ENCODE measurements at regions not wholly inside any gene's neighbourhood (a gene's known extent, or its start where the extent isn't known, plus 50 kb on each side); places are given as distances from the start of the nearest gene placed in this dataset.

DNA sequence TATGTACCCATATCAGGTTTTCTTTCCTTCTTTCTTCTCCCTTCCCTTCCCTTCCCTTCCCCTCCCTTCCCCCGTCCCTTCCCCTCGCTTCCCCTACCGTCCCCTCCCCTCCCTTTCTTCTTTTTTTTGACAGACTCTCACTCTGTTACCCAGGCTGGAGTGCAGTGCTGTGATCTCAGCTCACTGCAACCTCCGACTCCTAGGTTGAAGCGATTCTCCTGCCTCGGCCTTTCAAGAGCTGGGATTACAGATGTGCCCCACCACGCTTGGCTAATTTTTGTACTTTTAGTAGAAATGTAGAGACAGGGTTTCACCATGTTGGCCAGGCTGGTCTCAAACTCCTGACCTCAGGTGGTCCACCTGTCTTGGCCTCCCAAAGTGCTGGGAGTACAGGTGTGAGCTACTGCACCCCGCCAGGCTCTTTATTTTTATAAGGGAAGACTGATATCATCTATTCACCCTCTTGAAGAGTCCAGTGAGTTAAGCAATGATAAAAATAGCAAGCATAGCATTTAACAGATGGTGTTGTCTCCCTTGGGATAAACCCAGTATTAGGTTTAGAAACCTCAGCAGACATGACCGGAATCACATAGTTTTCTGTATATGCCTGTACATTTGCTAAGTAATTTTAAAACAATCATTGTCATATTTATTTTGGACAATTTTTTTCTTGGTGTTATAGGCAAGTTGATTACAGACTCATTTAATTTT, 888.4 kb downstream of the TRIB2 start:
- DNase-seq (ENCODE audit: extremely low spot score), result no peak
- H3K27ac ChIP-seq (replicated peaks in 1 of 4), result no peak overlapping the region
- no peak overlapping the region for H3K4me3 ChIP-seq
- no peaks in the 10 kb centered on the region for H3K4me1 ChIP-seq
- WGBS, result 77% methylated on average over 9 of the region's 9 CpGs
- H3K27me3 ChIP-seq, result no peaks in the 10 kb centered on the region
- intact Hi-C loops (cut with DNase I), result no loop called here
- H3K36me3 ChIP-seq, result no peaks in the 10 kb centered on the region
- H3K9me3 ChIP-seq, result no peaks in the 10 kb centered on the region
- TF ChIP-seq POLR2AphosphoS5 (IDR thresholded peaks at IDR 0.05) (no peak), POLR2A (IDR thresholded peaks at IDR 0.05; ENCODE audit: low read depth) (no peak), EP300 (IDR thresholded peaks at IDR 0.05) (no peak)
- TF ChIP-seq, protein P1, sequence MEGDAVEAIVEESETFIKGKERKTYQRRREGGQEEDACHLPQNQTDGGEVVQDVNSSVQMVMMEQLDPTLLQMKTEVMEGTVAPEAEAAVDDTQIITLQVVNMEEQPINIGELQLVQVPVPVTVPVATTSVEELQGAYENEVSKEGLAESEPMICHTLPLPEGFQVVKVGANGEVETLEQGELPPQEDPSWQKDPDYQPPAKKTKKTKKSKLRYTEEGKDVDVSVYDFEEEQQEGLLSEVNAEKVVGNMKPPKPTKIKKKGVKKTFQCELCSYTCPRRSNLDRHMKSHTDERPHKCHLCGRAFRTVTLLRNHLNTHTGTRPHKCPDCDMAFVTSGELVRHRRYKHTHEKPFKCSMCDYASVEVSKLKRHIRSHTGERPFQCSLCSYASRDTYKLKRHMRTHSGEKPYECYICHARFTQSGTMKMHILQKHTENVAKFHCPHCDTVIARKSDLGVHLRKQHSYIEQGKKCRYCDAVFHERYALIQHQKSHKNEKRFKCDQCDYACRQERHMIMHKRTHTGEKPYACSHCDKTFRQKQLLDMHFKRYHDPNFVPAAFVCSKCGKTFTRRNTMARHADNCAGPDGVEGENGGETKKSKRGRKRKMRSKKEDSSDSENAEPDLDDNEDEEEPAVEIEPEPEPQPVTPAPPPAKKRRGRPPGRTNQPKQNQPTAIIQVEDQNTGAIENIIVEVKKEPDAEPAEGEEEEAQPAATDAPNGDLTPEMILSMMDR (IDR thresholded peaks at IDR 0.05), result no peak

DNA sequence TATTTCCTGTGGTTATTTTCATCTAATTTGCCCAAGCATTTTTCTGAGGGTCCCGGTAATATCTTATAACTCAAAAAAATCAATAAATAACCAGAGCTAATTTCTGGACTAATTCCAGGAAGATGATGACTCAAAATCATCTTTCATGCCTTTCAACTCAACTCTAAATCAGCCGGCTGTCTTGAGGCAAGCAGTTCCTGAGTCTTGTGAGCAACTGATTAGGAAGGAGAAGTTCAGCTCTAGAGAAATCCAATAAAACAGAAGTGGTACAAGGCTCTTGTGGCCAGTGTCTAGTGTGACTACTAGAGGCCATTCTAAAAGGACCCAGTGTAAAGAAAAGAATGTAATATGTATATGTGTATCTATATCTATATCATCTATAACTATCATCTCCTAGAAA, 890.4 kb downstream of the TRIB2 start:
- no peak overlapping the region for H3K4me3 ChIP-seq
- 62% methylated on average over 2 of the region's 2 CpGs for whole genome bisulfite sequencing
- no peaks in the 10 kb centered on the region for H3K27me3 ChIP-seq
- H3K27ac ChIP-seq (replicated peaks in 1 of 4), result no peak overlapping the region
- intact Hi-C loops (cut with DNase I), result no loop called here
- H3K36me3 ChIP-seq, result no peaks in the 10 kb centered on the region
- H3K4me1 ChIP-seq, result no peaks in the 10 kb centered on the region
- H3K9me3 ChIP-seq, result no peaks in the 10 kb centered on the region
- DNase-seq (ENCODE audit: extremely low spot score), result no peak
- TF ChIP-seq POLR2A (IDR thresholded peaks at IDR 0.05; ENCODE audit: low read depth), result no peak
- TF ChIP-seq POLR2AphosphoS5 (IDR thresholded peaks at IDR 0.05), result no peak
- TF ChIP-seq, protein P1 (IDR thresholded peaks at IDR 0.05), result no peak
- TF ChIP-seq EP300 (IDR thresholded peaks at IDR 0.05), result no peak

DNA sequence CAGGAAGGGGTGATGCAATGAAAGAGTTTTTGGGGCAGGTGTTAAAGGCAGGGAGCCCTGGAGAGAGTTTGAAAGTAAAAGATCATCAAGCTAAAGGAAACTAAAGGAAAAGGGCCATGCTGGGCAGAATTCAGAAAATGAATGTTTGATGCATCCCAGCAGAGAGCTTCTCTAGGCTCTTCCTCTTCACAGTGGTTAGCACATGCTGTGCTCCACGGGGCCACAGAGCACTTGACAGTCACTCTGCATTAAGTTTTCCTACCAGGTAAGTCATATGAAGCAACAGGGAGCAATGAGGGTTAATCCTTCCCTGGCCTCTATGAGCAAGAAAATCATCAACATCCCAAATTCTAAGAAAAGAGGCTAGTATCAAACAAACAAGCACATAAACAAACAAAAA, 895.2 kb downstream of the TRIB2 start:
- 14% methylated on average over 1 of the region's 1 CpG for WGBS
- Histone ChIP-seq H3K36me3 (no peaks in the 10 kb centered on the region), H3K4me3 (no peak overlapping the region), H3K27ac (replicated peaks in 1 of 4) (no peak overlapping the region), H3K27me3 (no peaks in the 10 kb centered on the region), H3K4me1 (no peaks in the 10 kb centered on the region), H3K9me3 (peaks cover 0 to 12% (median 3%) of the 10 kb centered on the region in 4 donors)
- intact Hi-C loops (cut with DNase I), result no loop called here
- DNase-seq (ENCODE audit: extremely low spot score), result no peak
- TF ChIP-seq POLR2A (IDR thresholded peaks at IDR 0.05; ENCODE audit: low read depth) (no peak), EP300 (IDR thresholded peaks at IDR 0.05) (no peak), POLR2AphosphoS5 (IDR thresholded peaks at IDR 0.05) (no peak)
- TF ChIP-seq, protein P1 (IDR thresholded peaks at IDR 0.05), result no peak

DNA sequence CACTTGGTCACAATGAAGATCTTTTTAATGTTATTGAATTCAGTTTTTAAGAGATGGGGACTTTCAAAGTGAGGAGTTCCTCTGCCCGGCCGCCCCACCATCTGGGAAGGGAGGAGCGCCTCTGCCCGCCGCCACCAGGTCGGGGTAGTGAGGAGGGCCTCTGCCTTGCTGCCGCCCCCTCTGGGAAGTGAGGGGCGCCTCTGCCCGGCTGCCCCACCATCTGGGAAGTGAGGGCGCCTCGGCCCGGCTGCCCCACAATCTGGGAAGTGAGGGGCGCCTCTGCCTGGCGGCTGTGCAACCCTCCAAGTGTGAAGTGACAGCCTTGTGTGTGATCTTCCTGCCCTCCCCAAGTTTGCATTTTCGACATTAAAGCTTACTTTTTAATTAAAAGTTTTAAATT, 899.3 kb downstream of the TRIB2 start:
- H3K4me1 ChIP-seq, result no peaks in the 10 kb centered on the region
- intact Hi-C loops (cut with DNase I), result no loop called here
- peaks cover 0 to 12% (median 3%) of the 10 kb centered on the region in 4 donors for H3K9me3 ChIP-seq
- TF ChIP-seq EP300 (IDR thresholded peaks at IDR 0.05), result no peak
- TF ChIP-seq, protein P1 (IDR thresholded peaks at IDR 0.05), result no peak
- no peak for TF ChIP-seq POLR2A (IDR thresholded peaks at IDR 0.05; ENCODE audit: low read depth)
- TF ChIP-seq POLR2AphosphoS5 (IDR thresholded peaks at IDR 0.05), result no peak
- H3K4me3 ChIP-seq, result no peak overlapping the region
- no peak overlapping the region for H3K27ac ChIP-seq (replicated peaks in 1 of 4)
- DNase-seq (ENCODE audit: extremely low spot score), result no peak
- no peaks in the 10 kb centered on the region for H3K27me3 ChIP-seq
- 90% methylated on average over 11 of the region's 15 CpGs for WGBS
- H3K36me3 ChIP-seq, result no peaks in the 10 kb centered on the region

DNA sequence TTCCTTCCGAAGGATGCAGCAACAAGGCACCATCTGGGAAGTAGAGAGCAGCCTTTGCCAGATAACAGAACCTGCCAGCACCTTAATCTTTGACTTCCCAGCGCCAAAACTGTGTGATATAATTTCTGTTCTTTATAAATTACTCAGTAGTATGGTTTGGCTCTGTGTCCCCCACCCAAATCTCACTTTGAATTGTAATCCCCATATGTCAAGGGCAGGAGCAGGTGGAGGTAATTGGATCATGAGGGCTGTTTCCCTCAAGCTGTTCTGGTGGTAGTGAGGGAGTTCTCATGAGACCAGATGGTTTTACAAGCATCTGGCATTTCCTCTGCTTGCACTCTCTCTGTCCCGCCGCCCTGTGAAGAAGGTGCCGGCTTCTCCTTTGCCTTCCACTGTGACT, 899.9 kb downstream of the TRIB2 start:
- Histone ChIP-seq H3K27me3 (no peaks in the 10 kb centered on the region), H3K4me1 (no peaks in the 10 kb centered on the region), H3K4me3 (no peak overlapping the region), H3K36me3 (no peaks in the 10 kb centered on the region), H3K27ac (replicated peaks in 1 of 4) (no peak overlapping the region), H3K9me3 (peaks cover 0 to 12% (median 3%) of the 10 kb centered on the region in 4 donors)
- WGBS, result 81% methylated on average over 5 of the region's 5 CpGs
- DNase-seq (ENCODE audit: extremely low spot score), result no peak
- intact Hi-C loops (cut with DNase I), result no loop called here
- TF ChIP-seq, protein P1 (IDR thresholded peaks at IDR 0.05), result no peak
- TF ChIP-seq POLR2AphosphoS5 (IDR thresholded peaks at IDR 0.05) (no peak), EP300 (IDR thresholded peaks at IDR 0.05) (no peak), POLR2A (IDR thresholded peaks at IDR 0.05; ENCODE audit: low read depth) (no peak)
